Umbilical cord (tissue), 1 donor: ENCODE measurements at regions not wholly inside any gene's neighbourhood (a gene's known extent, or its start where the extent isn't known, plus 50 kb on each side); places are given as distances from the start of the nearest gene placed in this dataset.

Source experiments
- DNase-seq: peaks from one replicate; pipeline ENCODE4 v3.0.0-alpha.2; 2015; ENCODE audit warnings: low spot score

GRCh38 chr6:22399693-22400092 is 102.9 kb upstream of the PRL start:
- no peak for DNase-seq

- DNase-seq: no peak
These were observed 104.4 kb upstream of the PRL start for GRCh38 chr6:22401206-22401605.

GRCh38 chr6:22401932-22402331 is 105.1 kb upstream of the PRL start:
- no peak for DNase-seq

- peak; percentile 20 for DNase-seq
These were observed 112.7 kb upstream of the PRL start for GRCh38 chr6:22409486-22409885.

GRCh38 chr6:22411376-22412105 is 114.7 kb upstream of the PRL start:
- DNase-seq: peak; percentile 89

- no peak for DNase-seq
These were observed 116.2 kb upstream of the PRL start for GRCh38 chr6:22412994-22413393.

- DNase-seq: no peak
These were observed 117.0 kb upstream of the PRL start for GRCh38 chr6:22413681-22414311.

- DNase-seq: no peak
These were observed 121.9 kb upstream of the PRL start for GRCh38 chr6:22418714-22419113.

- DNase-seq: no peak
These were observed 124.4 kb upstream of the PRL start for GRCh38 chr6:22421198-22421597.

- no peak for DNase-seq
These were observed 127.4 kb upstream of the PRL start for GRCh38 chr6:22424196-22424595.

GRCh38 chr6:22432060-22432459 is 135.2 kb upstream of the PRL start:
- DNase-seq: no peak

- DNase-seq: no peak
These were observed 135.6 kb upstream of the HDGFL1 start for GRCh38 chr6:22433745-22434144.

GRCh38 chr6:22435151-22435550 is 134.2 kb upstream of the HDGFL1 start:
- no peak for DNase-seq

GRCh38 chr6:22436134-22436533 is 133.2 kb upstream of the HDGFL1 start:
- peak; percentile 23 for DNase-seq

GRCh38 chr6:22437665-22438064 is 131.7 kb upstream of the HDGFL1 start:
- no peak for DNase-seq

GRCh38 chr6:22442826-22443225 is 126.5 kb upstream of the HDGFL1 start:
- no peak for DNase-seq

GRCh38 chr6:22444330-22444729 is 125.0 kb upstream of the HDGFL1 start:
- DNase-seq: no peak

- no peak for DNase-seq
These were observed 123.4 kb upstream of the HDGFL1 start for GRCh38 chr6:22445946-22446345.

GRCh38 chr6:22447249-22448196 is 121.8 kb upstream of the HDGFL1 start:
- DNase-seq: no peak

GRCh38 chr6:22448291-22448711 is 121.1 kb upstream of the HDGFL1 start:
- peak; percentile 78 for DNase-seq

- no peak for DNase-seq
These were observed 117.4 kb upstream of the HDGFL1 start for GRCh38 chr6:22451962-22452361.

- DNase-seq: no peak
These were observed 114.0 kb upstream of the HDGFL1 start for GRCh38 chr6:22455378-22455777.
